ENCODE measurements at regions not wholly inside any gene's neighbourhood (a gene's known extent, or its start where the extent isn't known, plus 50 kb on each side); places are given as distances from the start of the nearest gene placed in this dataset.

GRCh38 chr10:30755441-30755953 is 125.9 kb upstream of the LYZL2 start:
- FAIRE-seq (no peak), DNase-seq (ENCODE audit: low read depth, low spot score) (no peak)
- H3K9me1 ChIP-seq (ENCODE audit: control insufficient read depth, extremely low read depth, insufficient read depth, low read length): no peaks in the 10 kb centered on the region
- H3K27me3 ChIP-seq (ENCODE audit: control insufficient read depth, extremely low read depth, insufficient read depth, low read length): peaks cover 2% of the 10 kb centered on the region
- H3K9ac ChIP-seq (ENCODE audit: control insufficient read depth, extremely low read depth, insufficient read depth, low read length): no peak overlapping the region
- no peaks in the 10 kb centered on the region for H3K79me2 ChIP-seq (ENCODE audit: control insufficient read depth, insufficient read depth, low read length)
- H3K4me2 ChIP-seq (ENCODE audit: control insufficient read depth, extremely low read depth, insufficient read depth, low read depth, low read length): no peak overlapping the region
- H3K4me3 ChIP-seq (ENCODE audit: control insufficient read depth in 2 of 3, extremely low read depth in 1 of 3, insufficient read depth in 2 of 3, low read depth in 1 of 3, low read length in 3 of 3): no peak overlapping the region
- dilution Hi-C loops (cut with MboI; ENCODE audit: extremely low pct_ligation_motif_present, low sequenced_read_pairs): no loop called here
- H3K36me3 ChIP-seq (ENCODE audit: control insufficient read depth in 2 of 2, extremely low read depth in 1 of 2, insufficient read depth in 2 of 2, low read length in 2 of 2): no peaks in the 10 kb centered on the region
- H2AFZ ChIP-seq (ENCODE audit: control insufficient read depth, low read length): no peak overlapping the region
- H3K4me1 ChIP-seq (ENCODE audit: control insufficient read depth, extremely low read depth, insufficient read depth, low read length): no peaks in the 10 kb centered on the region
- no peaks in the 10 kb centered on the region for H3K9me3 ChIP-seq (ENCODE audit: control insufficient read depth, low read depth, low read length)
- no peaks in the 10 kb centered on the region for H4K20me1 ChIP-seq (ENCODE audit: control insufficient read depth, extremely low read depth, insufficient read depth, low read length)
- TF ChIP-seq CTCF (optimal IDR thresholded peaks at IDR 0.05 in 1 of 3, IDR thresholded peaks at IDR 0.05 in 1 of 3, conservative IDR thresholded peaks at IDR 0.05 in 1 of 3; ENCODE audit: extremely low read depth in 1 of 3, insufficient read depth in 2 of 3, low read length in 3 of 3) (no peak), EZH2 (IDR thresholded peaks at IDR 0.05; ENCODE audit: low read length) (no peak)
- no peak overlapping the region for H3K27ac ChIP-seq (ENCODE audit: control insufficient read depth, insufficient read depth, low read length)

GRCh38 chr10:30752481-30752881 is 122.9 kb upstream of the LYZL2 start:
- FAIRE-seq (no peak), DNase-seq (ENCODE audit: low read depth, low spot score) (no peak)
- H3K4me2 ChIP-seq (ENCODE audit: control insufficient read depth, extremely low read depth, insufficient read depth, low read depth, low read length): no peak overlapping the region
- H3K9ac ChIP-seq (ENCODE audit: control insufficient read depth, extremely low read depth, insufficient read depth, low read length): no peak overlapping the region
- H3K36me3 ChIP-seq (ENCODE audit: control insufficient read depth in 2 of 2, extremely low read depth in 1 of 2, insufficient read depth in 2 of 2, low read length in 2 of 2): no peaks in the 10 kb centered on the region
- no peaks in the 10 kb centered on the region for H3K9me3 ChIP-seq (ENCODE audit: control insufficient read depth, low read depth, low read length)
- H3K4me1 ChIP-seq (ENCODE audit: control insufficient read depth, extremely low read depth, insufficient read depth, low read length): no peaks in the 10 kb centered on the region
- no peak overlapping the region for H3K4me3 ChIP-seq (ENCODE audit: control insufficient read depth in 2 of 3, extremely low read depth in 1 of 3, insufficient read depth in 2 of 3, low read depth in 1 of 3, low read length in 3 of 3)
- H2AFZ ChIP-seq (ENCODE audit: control insufficient read depth, low read length): no peak overlapping the region
- H3K79me2 ChIP-seq (ENCODE audit: control insufficient read depth, insufficient read depth, low read length): no peaks in the 10 kb centered on the region
- no peak for TF ChIP-seq CTCF (optimal IDR thresholded peaks at IDR 0.05 in 1 of 3, IDR thresholded peaks at IDR 0.05 in 1 of 3, conservative IDR thresholded peaks at IDR 0.05 in 1 of 3; ENCODE audit: extremely low read depth in 1 of 3, insufficient read depth in 2 of 3, low read length in 3 of 3)
- TF ChIP-seq EZH2 (IDR thresholded peaks at IDR 0.05; ENCODE audit: low read length): no peak
- no peaks in the 10 kb centered on the region for H3K9me1 ChIP-seq (ENCODE audit: control insufficient read depth, extremely low read depth, insufficient read depth, low read length)
- dilution Hi-C loops (cut with MboI; ENCODE audit: extremely low pct_ligation_motif_present, low sequenced_read_pairs): no loop called here
- H4K20me1 ChIP-seq (ENCODE audit: control insufficient read depth, extremely low read depth, insufficient read depth, low read length): no peaks in the 10 kb centered on the region
- H3K27me3 ChIP-seq (ENCODE audit: control insufficient read depth, extremely low read depth, insufficient read depth, low read length): peaks cover 3% of the 10 kb centered on the region
- H3K27ac ChIP-seq (ENCODE audit: control insufficient read depth, insufficient read depth, low read length): no peak overlapping the region
